ENCODE measurements at regions not wholly inside any gene's neighbourhood (a gene's known extent, or its start where the extent isn't known, plus 50 kb on each side); places are given as distances from the start of the nearest gene placed in this dataset.

DNA sequence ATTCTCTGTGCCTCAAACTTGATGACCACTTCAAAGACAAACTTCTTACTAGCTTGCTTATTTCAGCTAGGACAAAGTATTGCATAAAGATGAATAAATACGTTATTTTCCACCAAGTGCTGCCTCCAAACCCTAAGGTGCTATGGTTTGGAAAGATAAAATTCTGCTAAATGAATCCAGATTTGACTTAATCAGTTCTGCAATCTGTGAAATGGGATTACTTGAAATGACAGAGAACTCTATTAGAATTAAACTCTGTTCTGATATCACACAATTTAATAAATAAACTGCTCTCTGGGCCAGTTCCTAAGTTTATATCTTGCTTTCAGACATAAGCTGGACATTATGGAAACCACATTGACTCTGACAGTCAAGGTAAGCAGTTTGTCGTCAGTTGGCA, 338.8 kb upstream of the SEMA6D start:
- TF ChIP-seq, protein P1, sequence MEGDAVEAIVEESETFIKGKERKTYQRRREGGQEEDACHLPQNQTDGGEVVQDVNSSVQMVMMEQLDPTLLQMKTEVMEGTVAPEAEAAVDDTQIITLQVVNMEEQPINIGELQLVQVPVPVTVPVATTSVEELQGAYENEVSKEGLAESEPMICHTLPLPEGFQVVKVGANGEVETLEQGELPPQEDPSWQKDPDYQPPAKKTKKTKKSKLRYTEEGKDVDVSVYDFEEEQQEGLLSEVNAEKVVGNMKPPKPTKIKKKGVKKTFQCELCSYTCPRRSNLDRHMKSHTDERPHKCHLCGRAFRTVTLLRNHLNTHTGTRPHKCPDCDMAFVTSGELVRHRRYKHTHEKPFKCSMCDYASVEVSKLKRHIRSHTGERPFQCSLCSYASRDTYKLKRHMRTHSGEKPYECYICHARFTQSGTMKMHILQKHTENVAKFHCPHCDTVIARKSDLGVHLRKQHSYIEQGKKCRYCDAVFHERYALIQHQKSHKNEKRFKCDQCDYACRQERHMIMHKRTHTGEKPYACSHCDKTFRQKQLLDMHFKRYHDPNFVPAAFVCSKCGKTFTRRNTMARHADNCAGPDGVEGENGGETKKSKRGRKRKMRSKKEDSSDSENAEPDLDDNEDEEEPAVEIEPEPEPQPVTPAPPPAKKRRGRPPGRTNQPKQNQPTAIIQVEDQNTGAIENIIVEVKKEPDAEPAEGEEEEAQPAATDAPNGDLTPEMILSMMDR (IDR thresholded peaks at IDR 0.05; ENCODE audit: insufficient read depth, low read length, poor library complexity, severe bottlenecking), result no peak
- no peak for TF ChIP-seq EZH2phosphoT487 (conservative IDR thresholded peaks at IDR 0.05; ENCODE audit: low read length)
- no peaks in the 10 kb centered on the region for H3K9me3 ChIP-seq (ENCODE audit: insufficient read depth, low read length)
- no peak overlapping the region for H2AFZ ChIP-seq (ENCODE audit: low read depth, low read length, severe bottlenecking)
- H4K20me1 ChIP-seq (ENCODE audit: low read depth, low read length), result no peaks in the 10 kb centered on the region
- H3K79me2 ChIP-seq (ENCODE audit: insufficient read depth, low read length), result no peaks in the 10 kb centered on the region
- H3K4me3 ChIP-seq (ENCODE audit: insufficient read depth, low read length, poor library complexity, severe bottlenecking), result no peak overlapping the region
- H3K27ac ChIP-seq (ENCODE audit: low read depth, low read length), result no peak overlapping the region
- no peaks in the 10 kb centered on the region for H3K36me3 ChIP-seq (ENCODE audit: low read length)
- no peak overlapping the region for H3K9ac ChIP-seq (ENCODE audit: low read length)
- H3K27me3 ChIP-seq (ENCODE audit: low read length), result no peaks in the 10 kb centered on the region
- no peaks in the 10 kb centered on the region for H3F3A ChIP-seq (ENCODE audit: insufficient read depth)
- no peaks in the 10 kb centered on the region for H3K9me2 ChIP-seq (replicated peaks; ENCODE audit: insufficient read depth, low read length)
- no peak overlapping the region for H3K4me2 ChIP-seq (ENCODE audit: low read depth, low read length, poor library complexity, severe bottlenecking)

DNA sequence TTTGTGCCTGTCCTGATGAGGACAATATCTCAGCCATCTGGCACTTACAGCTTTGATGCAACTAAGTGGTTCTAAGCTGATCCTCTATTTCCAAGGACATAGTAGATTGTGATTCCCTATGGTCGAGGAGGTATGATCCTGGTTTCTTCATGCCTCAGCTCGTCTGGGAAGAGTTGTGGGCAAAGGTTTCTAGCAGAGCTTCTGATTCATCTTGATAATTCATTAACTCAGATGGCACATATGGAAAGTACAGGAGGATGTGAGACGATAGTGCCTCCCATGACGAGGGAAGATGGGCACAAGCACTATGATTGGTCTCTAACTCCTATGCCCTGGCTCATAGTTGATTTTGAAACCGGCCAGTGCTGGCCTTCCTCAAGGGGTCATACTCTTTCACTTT, 334.2 kb upstream of the SEMA6D start:
- Histone ChIP-seq H3K27ac (ENCODE audit: low read depth, low read length) (no peak overlapping the region), H3K4me2 (ENCODE audit: low read depth, low read length, poor library complexity, severe bottlenecking) (no peak overlapping the region), H3K79me2 (ENCODE audit: insufficient read depth, low read length) (no peaks in the 10 kb centered on the region), H3F3A (ENCODE audit: insufficient read depth) (no peaks in the 10 kb centered on the region), H4K20me1 (ENCODE audit: low read depth, low read length) (no peaks in the 10 kb centered on the region), H3K36me3 (ENCODE audit: low read length) (no peaks in the 10 kb centered on the region), H2AFZ (ENCODE audit: low read depth, low read length, severe bottlenecking) (no peak overlapping the region), H3K4me3 (ENCODE audit: insufficient read depth, low read length, poor library complexity, severe bottlenecking) (no peak overlapping the region), H3K9ac (ENCODE audit: low read length) (no peak overlapping the region), H3K9me2 (replicated peaks; ENCODE audit: insufficient read depth, low read length) (no peaks in the 10 kb centered on the region; the same call in 1 of the 2 replicates), H3K27me3 (ENCODE audit: low read length) (no peaks in the 10 kb centered on the region), H3K9me3 (ENCODE audit: insufficient read depth, low read length) (no peaks in the 10 kb centered on the region)
- TF ChIP-seq, protein P1 (IDR thresholded peaks at IDR 0.05; ENCODE audit: insufficient read depth, low read length, poor library complexity, severe bottlenecking), result no peak
- TF ChIP-seq EZH2phosphoT487 (conservative IDR thresholded peaks at IDR 0.05; ENCODE audit: low read length), result no peak

DNA sequence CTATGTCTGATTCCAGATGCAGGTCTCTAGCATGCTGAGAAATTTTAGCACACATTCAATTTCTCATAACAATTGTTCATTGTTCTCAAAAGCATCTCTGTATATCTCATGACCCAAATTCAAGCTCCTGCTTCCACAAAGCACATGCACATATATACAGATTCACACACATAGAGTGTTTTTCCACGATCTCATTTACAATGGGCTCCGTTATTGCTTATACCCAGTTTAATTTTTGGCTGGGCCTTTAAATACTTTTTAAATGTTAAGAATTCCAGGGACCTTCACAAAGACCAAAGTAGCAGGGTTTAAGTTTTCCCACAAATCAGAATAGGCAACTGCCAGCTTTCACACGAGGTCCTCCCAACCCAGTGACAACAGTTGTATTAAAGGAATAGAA, 333.5 kb upstream of the SEMA6D start:
- Histone ChIP-seq H3K9me3 (ENCODE audit: insufficient read depth, low read length) (no peaks in the 10 kb centered on the region), H3K4me3 (ENCODE audit: insufficient read depth, low read length, poor library complexity, severe bottlenecking) (no peak overlapping the region), H3K79me2 (ENCODE audit: insufficient read depth, low read length) (no peaks in the 10 kb centered on the region), H3F3A (ENCODE audit: insufficient read depth) (no peaks in the 10 kb centered on the region), H3K9ac (ENCODE audit: low read length) (no peak overlapping the region), H3K36me3 (ENCODE audit: low read length) (no peaks in the 10 kb centered on the region), H4K20me1 (ENCODE audit: low read depth, low read length) (no peaks in the 10 kb centered on the region), H3K27ac (ENCODE audit: low read depth, low read length) (no peak overlapping the region), H2AFZ (ENCODE audit: low read depth, low read length, severe bottlenecking) (no peak overlapping the region), H3K9me2 (replicated peaks; ENCODE audit: insufficient read depth, low read length) (no peaks in the 10 kb centered on the region; the same call in 1 of the 2 replicates), H3K4me2 (ENCODE audit: low read depth, low read length, poor library complexity, severe bottlenecking) (no peak overlapping the region), H3K27me3 (ENCODE audit: low read length) (no peaks in the 10 kb centered on the region)
- TF ChIP-seq, protein P1 (IDR thresholded peaks at IDR 0.05; ENCODE audit: insufficient read depth, low read length, poor library complexity, severe bottlenecking), result no peak
- no peak for TF ChIP-seq EZH2phosphoT487 (conservative IDR thresholded peaks at IDR 0.05; ENCODE audit: low read length)

Data from SU-DHL-6 (cell line).